ENCODE measurements at regions not wholly inside any gene's neighbourhood (a gene's known extent, or its start where the extent isn't known, plus 50 kb on each side); places are given as distances from the start of the nearest gene placed in this dataset.
A peak's percentile ranks its signal among the peaks of the same experiment; 100 is the strongest.

DNA sequence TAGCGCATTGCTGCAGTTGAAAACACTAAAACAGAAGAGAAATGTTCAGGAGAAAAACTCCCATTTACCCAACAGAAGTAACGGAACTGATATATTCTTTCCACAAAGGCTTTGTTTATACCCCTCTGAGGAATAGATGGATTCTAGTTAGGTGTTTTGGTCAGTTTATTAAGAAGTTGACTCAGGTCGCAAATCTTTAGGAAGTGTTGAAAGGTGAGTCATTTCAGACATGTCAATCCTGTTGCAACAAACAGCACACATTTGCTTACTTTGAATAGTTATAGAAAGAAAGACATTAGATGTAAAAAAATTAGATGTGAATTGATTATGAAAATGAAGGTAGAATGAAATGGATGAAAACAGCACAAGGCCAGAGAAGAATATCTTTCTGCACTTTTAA, 941.0 kb downstream of the KCNJ2 start:
- 90% methylated on average over 3 of the region's 3 CpGs for WGBS
- Histone ChIP-seq H3K4me1 (ENCODE audit: control insufficient read depth in 4 of 4, insufficient read depth in 4 of 4, low read length in 3 of 4) (peaks cover 0 to 23% (median 9%) of the 10 kb centered on the region in 4 donors), H3K36me3 (ENCODE audit: control insufficient read depth in 4 of 4, insufficient read depth in 3 of 4, low read depth in 1 of 4, low read length in 3 of 4) (no peaks in the 10 kb centered on the region), H3K4me3 (ENCODE audit: low read depth in 1 of 3, low read length in 3 of 3) (no peak overlapping the region), H3K27ac (ENCODE audit: low read depth in 1 of 2, low read length in 2 of 2) (no peak overlapping the region), H3K9ac (ENCODE audit: low read depth in 1 of 2, low read length in 2 of 2) (no peak overlapping the region), H3K27me3 (ENCODE audit: control insufficient read depth in 4 of 4, insufficient read depth in 4 of 4, low read length in 3 of 4) (no peaks in the 10 kb centered on the region), H3K9me3 (ENCODE audit: control insufficient read depth in 4 of 4, low read length in 3 of 4) (no peaks in the 10 kb centered on the region)
- DNase-seq (ENCODE audit: low spot score) = no peak
- TF ChIP-seq FOXA1 (IDR thresholded peaks at IDR 0.05) = no peak
- TF ChIP-seq, protein P1, sequence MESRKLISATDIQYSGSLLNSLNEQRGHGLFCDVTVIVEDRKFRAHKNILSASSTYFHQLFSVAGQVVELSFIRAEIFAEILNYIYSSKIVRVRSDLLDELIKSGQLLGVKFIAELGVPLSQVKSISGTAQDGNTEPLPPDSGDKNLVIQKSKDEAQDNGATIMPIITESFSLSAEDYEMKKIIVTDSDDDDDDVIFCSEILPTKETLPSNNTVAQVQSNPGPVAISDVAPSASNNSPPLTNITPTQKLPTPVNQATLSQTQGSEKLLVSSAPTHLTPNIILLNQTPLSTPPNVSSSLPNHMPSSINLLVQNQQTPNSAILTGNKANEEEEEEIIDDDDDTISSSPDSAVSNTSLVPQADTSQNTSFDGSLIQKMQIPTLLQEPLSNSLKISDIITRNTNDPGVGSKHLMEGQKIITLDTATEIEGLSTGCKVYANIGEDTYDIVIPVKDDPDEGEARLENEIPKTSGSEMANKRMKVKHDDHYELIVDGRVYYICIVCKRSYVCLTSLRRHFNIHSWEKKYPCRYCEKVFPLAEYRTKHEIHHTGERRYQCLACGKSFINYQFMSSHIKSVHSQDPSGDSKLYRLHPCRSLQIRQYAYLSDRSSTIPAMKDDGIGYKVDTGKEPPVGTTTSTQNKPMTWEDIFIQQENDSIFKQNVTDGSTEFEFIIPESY (IDR thresholded peaks at IDR 0.05) = no peak
- TF ChIP-seq SP1 (IDR thresholded peaks at IDR 0.05) = no peak
- TF ChIP-seq, protein P2, sequence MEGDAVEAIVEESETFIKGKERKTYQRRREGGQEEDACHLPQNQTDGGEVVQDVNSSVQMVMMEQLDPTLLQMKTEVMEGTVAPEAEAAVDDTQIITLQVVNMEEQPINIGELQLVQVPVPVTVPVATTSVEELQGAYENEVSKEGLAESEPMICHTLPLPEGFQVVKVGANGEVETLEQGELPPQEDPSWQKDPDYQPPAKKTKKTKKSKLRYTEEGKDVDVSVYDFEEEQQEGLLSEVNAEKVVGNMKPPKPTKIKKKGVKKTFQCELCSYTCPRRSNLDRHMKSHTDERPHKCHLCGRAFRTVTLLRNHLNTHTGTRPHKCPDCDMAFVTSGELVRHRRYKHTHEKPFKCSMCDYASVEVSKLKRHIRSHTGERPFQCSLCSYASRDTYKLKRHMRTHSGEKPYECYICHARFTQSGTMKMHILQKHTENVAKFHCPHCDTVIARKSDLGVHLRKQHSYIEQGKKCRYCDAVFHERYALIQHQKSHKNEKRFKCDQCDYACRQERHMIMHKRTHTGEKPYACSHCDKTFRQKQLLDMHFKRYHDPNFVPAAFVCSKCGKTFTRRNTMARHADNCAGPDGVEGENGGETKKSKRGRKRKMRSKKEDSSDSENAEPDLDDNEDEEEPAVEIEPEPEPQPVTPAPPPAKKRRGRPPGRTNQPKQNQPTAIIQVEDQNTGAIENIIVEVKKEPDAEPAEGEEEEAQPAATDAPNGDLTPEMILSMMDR (IDR thresholded peaks at IDR 0.05; ENCODE audit: low read depth, low read length, missing input control) = no peak

DNA sequence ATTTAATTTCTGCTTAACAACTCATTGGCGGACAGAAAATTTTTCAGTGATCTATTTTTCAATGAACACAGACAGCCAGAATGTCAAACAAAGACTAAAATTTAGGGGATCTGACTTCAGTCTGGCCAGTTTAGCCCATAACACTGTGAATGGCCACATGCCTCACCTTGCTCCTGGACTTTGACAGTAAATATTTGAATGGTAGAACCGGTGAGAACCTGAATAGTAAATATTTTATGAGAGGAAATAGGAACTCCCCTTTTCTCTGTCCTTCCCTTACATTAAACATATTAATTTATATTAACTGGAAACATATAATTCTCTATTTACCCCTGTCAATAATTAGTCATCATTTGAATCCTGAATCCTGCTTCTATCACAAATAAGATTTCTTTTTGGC, 942.1 kb downstream of the KCNJ2 start:
- WGBS = 30% methylated on average over 2 of the region's 2 CpGs
- TF ChIP-seq NR2F2 (IDR thresholded peaks at IDR 0.05) = no peak
- TF ChIP-seq GABPA (IDR thresholded peaks at IDR 0.05 in 1 of 2, conservative IDR thresholded peaks at IDR 0.05 in 1 of 2) = no peak
- TF ChIP-seq, protein P3, sequence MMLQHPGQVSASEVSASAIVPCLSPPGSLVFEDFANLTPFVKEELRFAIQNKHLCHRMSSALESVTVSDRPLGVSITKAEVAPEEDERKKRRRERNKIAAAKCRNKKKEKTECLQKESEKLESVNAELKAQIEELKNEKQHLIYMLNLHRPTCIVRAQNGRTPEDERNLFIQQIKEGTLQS (IDR thresholded peaks at IDR 0.05) = peak; percentile 27
- TF ChIP-seq, protein P4, sequence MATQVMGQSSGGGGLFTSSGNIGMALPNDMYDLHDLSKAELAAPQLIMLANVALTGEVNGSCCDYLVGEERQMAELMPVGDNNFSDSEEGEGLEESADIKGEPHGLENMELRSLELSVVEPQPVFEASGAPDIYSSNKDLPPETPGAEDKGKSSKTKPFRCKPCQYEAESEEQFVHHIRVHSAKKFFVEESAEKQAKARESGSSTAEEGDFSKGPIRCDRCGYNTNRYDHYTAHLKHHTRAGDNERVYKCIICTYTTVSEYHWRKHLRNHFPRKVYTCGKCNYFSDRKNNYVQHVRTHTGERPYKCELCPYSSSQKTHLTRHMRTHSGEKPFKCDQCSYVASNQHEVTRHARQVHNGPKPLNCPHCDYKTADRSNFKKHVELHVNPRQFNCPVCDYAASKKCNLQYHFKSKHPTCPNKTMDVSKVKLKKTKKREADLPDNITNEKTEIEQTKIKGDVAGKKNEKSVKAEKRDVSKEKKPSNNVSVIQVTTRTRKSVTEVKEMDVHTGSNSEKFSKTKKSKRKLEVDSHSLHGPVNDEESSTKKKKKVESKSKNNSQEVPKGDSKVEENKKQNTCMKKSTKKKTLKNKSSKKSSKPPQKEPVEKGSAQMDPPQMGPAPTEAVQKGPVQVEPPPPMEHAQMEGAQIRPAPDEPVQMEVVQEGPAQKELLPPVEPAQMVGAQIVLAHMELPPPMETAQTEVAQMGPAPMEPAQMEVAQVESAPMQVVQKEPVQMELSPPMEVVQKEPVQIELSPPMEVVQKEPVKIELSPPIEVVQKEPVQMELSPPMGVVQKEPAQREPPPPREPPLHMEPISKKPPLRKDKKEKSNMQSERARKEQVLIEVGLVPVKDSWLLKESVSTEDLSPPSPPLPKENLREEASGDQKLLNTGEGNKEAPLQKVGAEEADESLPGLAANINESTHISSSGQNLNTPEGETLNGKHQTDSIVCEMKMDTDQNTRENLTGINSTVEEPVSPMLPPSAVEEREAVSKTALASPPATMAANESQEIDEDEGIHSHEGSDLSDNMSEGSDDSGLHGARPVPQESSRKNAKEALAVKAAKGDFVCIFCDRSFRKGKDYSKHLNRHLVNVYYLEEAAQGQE (IDR thresholded peaks at IDR 0.05) = peak; percentile 36
- no peak for TF ChIP-seq EGR1 (IDR thresholded peaks at IDR 0.05; ENCODE audit: low read depth in 2 of 2)
- TF ChIP-seq HNF4A (conservative IDR thresholded peaks at IDR 0.05) = peak; percentile 88 to 89
- TF ChIP-seq RAD21 (IDR thresholded peaks at IDR 0.05) = peak; percentile 19 to 28
- peak in 1 of 2 donors; percentile 17 for TF ChIP-seq JUND (IDR thresholded peaks at IDR 0.05)
- TF ChIP-seq TAF1 (conservative IDR thresholded peaks at IDR 0.05) = peak; percentile 16
- TF ChIP-seq, protein P5, sequence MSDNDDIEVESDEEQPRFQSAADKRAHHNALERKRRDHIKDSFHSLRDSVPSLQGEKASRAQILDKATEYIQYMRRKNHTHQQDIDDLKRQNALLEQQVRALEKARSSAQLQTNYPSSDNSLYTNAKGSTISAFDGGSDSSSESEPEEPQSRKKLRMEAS (IDR thresholded peaks at IDR 0.05) = peak; percentile 83
- peak; percentile 60 for TF ChIP-seq FOXA2 (IDR thresholded peaks at IDR 0.05)
- TF ChIP-seq, protein P1 (IDR thresholded peaks at IDR 0.05) = peak; percentile 17
- no peak for TF ChIP-seq FOXA1 (IDR thresholded peaks at IDR 0.05)
- TF ChIP-seq HNF4G (IDR thresholded peaks at IDR 0.05) = peak; percentile 73
- TF ChIP-seq RXRA (IDR thresholded peaks at IDR 0.05) = peak; percentile 42 to 57
- peak; percentile 81 for TF ChIP-seq SP1 (IDR thresholded peaks at IDR 0.05)
- peak; percentile 69 for TF ChIP-seq YY1 (IDR thresholded peaks at IDR 0.05)
- TF ChIP-seq, protein P2 (IDR thresholded peaks at IDR 0.05; ENCODE audit: low read depth, low read length, missing input control) = no peak
- H3K36me3 ChIP-seq (ENCODE audit: control insufficient read depth in 4 of 4, insufficient read depth in 3 of 4, low read depth in 1 of 4, low read length in 3 of 4) = no peaks in the 10 kb centered on the region
- no peaks in the 10 kb centered on the region for H3K9me3 ChIP-seq (ENCODE audit: control insufficient read depth in 4 of 4, low read length in 3 of 4)
- H3K4me1 ChIP-seq (ENCODE audit: control insufficient read depth in 4 of 4, insufficient read depth in 4 of 4, low read length in 3 of 4) = peaks cover 0 to 28% (median 11%) of the 10 kb centered on the region in 4 donors
- no peak overlapping the region for H3K9ac ChIP-seq (ENCODE audit: low read depth in 1 of 2, low read length in 2 of 2)
- no peaks in the 10 kb centered on the region for H3K27me3 ChIP-seq (ENCODE audit: control insufficient read depth in 4 of 4, insufficient read depth in 4 of 4, low read length in 3 of 4)
- no peak for DNase-seq (ENCODE audit: low spot score)
- no peak overlapping the region for H3K4me3 ChIP-seq (ENCODE audit: low read depth in 1 of 3, low read length in 3 of 3)
- H3K27ac ChIP-seq (ENCODE audit: low read depth in 1 of 2, low read length in 2 of 2) = peak overlapping the region; percentile 4 to 46

Measured in liver (tissue), 8 donors.